PFSK-1 (cell line): ENCODE measurements at regions not wholly inside any gene's neighbourhood (a gene's known extent, or its start where the extent isn't known, plus 50 kb on each side); places are given as distances from the start of the nearest gene placed in this dataset.

Source experiments
- POLR2AphosphoS5 ChIP-seq: IDR thresholded peaks from 2 replicates; pipeline ENCODE4 v1.6.1; 2012; ENCODE audit warnings: low read depth, mild to moderate bottlenecking, control low read depth, low read length, moderate library complexity
- SIN3A ChIP-seq: IDR thresholded peaks from 2 replicates; pipeline ENCODE4 v1.6.1; 2012; ENCODE audit warnings: mild to moderate bottlenecking, low read length, moderate library complexity, borderline replicate concordance; ENCODE audit not compliant: insufficient read depth

DNA sequence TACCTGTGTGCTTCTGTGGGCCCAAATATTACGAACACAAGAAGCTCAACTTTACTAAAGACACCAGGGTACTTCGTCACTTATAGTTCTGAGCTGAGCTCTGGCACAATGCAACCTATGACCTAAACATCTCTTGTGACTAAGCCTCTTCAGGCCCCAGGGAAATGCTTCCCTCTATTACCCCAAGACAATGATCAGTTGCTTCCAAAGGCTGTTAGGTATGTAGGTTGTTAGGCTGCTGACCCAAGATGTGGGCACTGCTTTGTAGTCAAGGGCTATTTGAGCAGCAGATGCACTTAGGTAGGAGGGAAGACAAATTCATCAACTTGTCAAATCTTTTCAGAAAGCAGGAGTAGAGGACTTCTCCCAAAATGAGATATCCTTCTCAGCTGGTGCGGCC, 640.1 kb downstream of the EPHA4 start:
- no peak for TF ChIP-seq POLR2AphosphoS5
- no peak for TF ChIP-seq SIN3A
